Sigmoid colon (tissue), 3 donors: ENCODE measurements at regions not wholly inside any gene's neighbourhood (a gene's known extent, or its start where the extent isn't known, plus 50 kb on each side); places are given as distances from the start of the nearest gene placed in this dataset.

ENCODE experiments used
- POLR2A ChIP-seq, 2 donors: fragments of 450-650 bp; IDR thresholded peaks; one replicate each; pipeline ENCODE4 v1.6.1; 2016; ENCODE audit warnings: antibody characterized with exemption in 2 of 2, mild to moderate bottlenecking in 2 of 2, moderate library complexity in 2 of 2
- TF ChIP-seq, protein P1 (sequence below), 4 experiments: fragments of 450-650 bp in 3 of 4; fragments of 200-600 bp in 1 of 4; IDR thresholded peaks; one replicate each; pipeline ENCODE4 v1.5.1; 2016 to 2019; ENCODE audit warnings: antibody characterized with exemption in 4 of 4, mild to moderate bottlenecking in 3 of 4, moderate library complexity in 2 of 4

DNA sequence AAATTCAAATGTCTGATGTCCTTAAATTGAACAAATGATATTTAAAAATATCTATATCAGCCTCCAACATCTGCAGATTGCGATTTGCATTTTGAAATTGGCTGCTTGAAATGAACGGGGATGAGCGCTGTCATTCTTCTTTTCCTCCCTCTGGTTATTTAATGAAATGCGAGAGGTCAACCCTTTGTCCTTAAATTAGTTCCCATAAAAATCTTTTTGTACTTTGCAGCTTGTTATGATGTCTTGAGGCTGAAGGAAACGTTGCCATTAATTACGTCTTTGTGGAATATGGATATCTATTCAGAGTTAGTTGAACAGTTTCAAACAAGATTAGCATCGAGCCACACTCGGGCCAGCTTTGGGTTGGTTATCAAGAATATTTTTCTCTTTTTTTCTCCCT, 140.0 kb downstream of the LINC00237 start:
- TF ChIP-seq, protein P1, sequence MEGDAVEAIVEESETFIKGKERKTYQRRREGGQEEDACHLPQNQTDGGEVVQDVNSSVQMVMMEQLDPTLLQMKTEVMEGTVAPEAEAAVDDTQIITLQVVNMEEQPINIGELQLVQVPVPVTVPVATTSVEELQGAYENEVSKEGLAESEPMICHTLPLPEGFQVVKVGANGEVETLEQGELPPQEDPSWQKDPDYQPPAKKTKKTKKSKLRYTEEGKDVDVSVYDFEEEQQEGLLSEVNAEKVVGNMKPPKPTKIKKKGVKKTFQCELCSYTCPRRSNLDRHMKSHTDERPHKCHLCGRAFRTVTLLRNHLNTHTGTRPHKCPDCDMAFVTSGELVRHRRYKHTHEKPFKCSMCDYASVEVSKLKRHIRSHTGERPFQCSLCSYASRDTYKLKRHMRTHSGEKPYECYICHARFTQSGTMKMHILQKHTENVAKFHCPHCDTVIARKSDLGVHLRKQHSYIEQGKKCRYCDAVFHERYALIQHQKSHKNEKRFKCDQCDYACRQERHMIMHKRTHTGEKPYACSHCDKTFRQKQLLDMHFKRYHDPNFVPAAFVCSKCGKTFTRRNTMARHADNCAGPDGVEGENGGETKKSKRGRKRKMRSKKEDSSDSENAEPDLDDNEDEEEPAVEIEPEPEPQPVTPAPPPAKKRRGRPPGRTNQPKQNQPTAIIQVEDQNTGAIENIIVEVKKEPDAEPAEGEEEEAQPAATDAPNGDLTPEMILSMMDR (IDR thresholded peaks at IDR 0.05), result no peak
- TF ChIP-seq POLR2A (IDR thresholded peaks at IDR 0.05), result no peak
